ENCODE measurements at regions not wholly inside any gene's neighbourhood (a gene's known extent, or its start where the extent isn't known, plus 50 kb on each side); places are given as distances from the start of the nearest gene placed in this dataset.

DNA sequence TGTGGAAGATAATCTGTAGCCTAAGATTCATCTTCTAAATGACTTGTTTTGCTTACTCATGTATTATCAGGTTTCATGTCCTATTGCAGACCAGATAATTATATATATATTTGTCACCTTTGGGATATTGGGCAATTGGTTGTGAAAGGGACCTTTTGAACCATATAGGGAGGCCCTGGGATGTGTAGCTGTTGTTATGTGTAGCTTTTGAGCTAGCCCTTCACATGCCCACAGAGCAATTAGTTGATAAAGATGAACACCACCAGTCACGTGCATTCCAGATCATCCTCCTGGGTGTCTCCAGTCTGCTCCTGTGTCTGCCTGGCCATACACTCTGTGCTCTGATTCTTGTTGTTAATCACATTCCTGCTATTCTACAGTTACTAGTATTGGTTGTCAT, 431.2 kb upstream of the FBXO33 start:
- no peak for DNase-seq (ENCODE audit: low spot score)
- 5% methylated on average over 1 of the region's 1 CpG for WGBS (ENCODE audit: low lambda C conversion rate)
- Histone ChIP-seq H3K4me2 (ENCODE audit: low read depth, low read length) (no peak overlapping the region), H3K4me3 (replicated peaks in 1 of 3; ENCODE audit: insufficient read depth in 1 of 3, low read depth in 2 of 3, low read length in 3 of 3) (no peak overlapping the region), H3K36me3 (replicated peaks in 1 of 2; ENCODE audit: control insufficient read depth in 1 of 2, insufficient read depth in 2 of 2, low read length in 2 of 2) (no peaks in the 10 kb centered on the region), H3K9me3 (ENCODE audit: low read length) (no peaks in the 10 kb centered on the region), H3K79me2 (ENCODE audit: insufficient read depth, low read length) (no peaks in the 10 kb centered on the region), H3K27me3 (ENCODE audit: control insufficient read depth in 1 of 2, insufficient read depth in 2 of 2, low read length in 2 of 2) (no peaks in the 10 kb centered on the region), H2AFZ (ENCODE audit: low read length) (no peak overlapping the region), H4K20me1 (ENCODE audit: insufficient read depth, low read length) (no peaks in the 10 kb centered on the region), H3K9ac (ENCODE audit: insufficient read depth, low read depth, low read length) (no peak overlapping the region), H3K4me1 (ENCODE audit: insufficient read depth, low read length) (peaks cover 11% of the 10 kb centered on the region), H3K27ac (ENCODE audit: extremely low read length, insufficient read depth, low read length) (no peak overlapping the region)
- ATAC-seq: no peak
- ChIA-PET POLR2A (no interaction called here), CTCF (ENCODE audit: low intra/inter-chr PET ratio, low total read pairs) (no interaction called here)
- no peak for TF ChIP-seq RFXANK (CRISPR knock-in tag; IDR thresholded peaks at IDR 0.05)
- TF ChIP-seq MAFK (conservative IDR thresholded peaks at IDR 0.05 in 1 of 2, IDR thresholded peaks at IDR 0.05 in 1 of 2; ENCODE audit: low read length in 2 of 2): peak; percentile 14 to 46; a peak in 2 of 4 replicates
- TF ChIP-seq ZNF350 (CRISPR knock-in tag; IDR thresholded peaks at IDR 0.05; ENCODE audit: borderline replicate concordance, low read depth): no peak
- no peak for TF ChIP-seq MTF1 (CRISPR knock-in tag; IDR thresholded peaks at IDR 0.05)
- 0 out of 2 replicates have a peak, but pooled peaks have one; percentile 9 for TF ChIP-seq MAFF (IDR thresholded peaks at IDR 0.05; ENCODE audit: low read depth, low read length)
- TF ChIP-seq EP300 (IDR thresholded peaks at IDR 0.05; ENCODE audit: low read depth in 2 of 2, low read length in 2 of 2): no peak
- no peak for TF ChIP-seq EP300 (CRISPR knock-in tag; IDR thresholded peaks at IDR 0.05; ENCODE audit: borderline replicate concordance)
- no peak for FAIRE-seq
- intact Hi-C loops (cut with micrococcal nuclease; ENCODE audit: unreplicated experiment) (no loop called here), in situ Hi-C loops (cut with HindIII; ENCODE audit: extremely low pct_ligation_motif_present, low pct_unique_long_range_greater_than_20kb) (no loop called here)
- no TSS peak for BruUV-seq (replicated peaks)

DNA sequence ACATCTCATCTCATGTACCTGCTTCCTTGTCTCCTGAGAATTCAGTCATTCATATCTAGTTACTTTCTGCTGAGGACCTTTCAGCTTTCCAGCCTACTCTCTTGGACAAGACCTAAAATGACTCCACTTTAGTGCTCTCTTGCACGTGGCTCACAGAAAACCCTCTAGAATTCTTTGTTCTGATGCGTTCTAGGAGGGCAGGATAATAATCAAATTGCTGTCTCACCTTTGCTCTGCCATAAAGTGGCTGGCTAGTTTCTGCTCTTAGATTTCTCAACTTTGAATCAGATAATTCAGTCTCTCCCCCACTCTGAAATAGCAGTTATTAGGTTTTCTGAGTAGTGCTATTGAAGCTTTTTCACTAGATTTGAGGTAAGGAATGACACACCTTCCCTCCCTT, 429.5 kb upstream of the FBXO33 start:
- 8% methylated on average over 2 of the region's 2 CpGs for WGBS (ENCODE audit: low lambda C conversion rate)
- BruUV-seq (replicated peaks): no TSS peak

More for the DNA sequence above, 429.5 kb upstream of the FBXO33 start:
- ATAC-seq (no peak), FAIRE-seq (no peak), DNase-seq (ENCODE audit: low spot score) (no peak)
- in situ Hi-C loops (cut with HindIII; ENCODE audit: extremely low pct_ligation_motif_present, low pct_unique_long_range_greater_than_20kb): no loop called here
- Histone ChIP-seq H3K9ac (ENCODE audit: insufficient read depth, low read depth, low read length) (no peak overlapping the region), H3K36me3 (replicated peaks in 1 of 2; ENCODE audit: control insufficient read depth in 1 of 2, insufficient read depth in 2 of 2, low read length in 2 of 2) (no peaks in the 10 kb centered on the region), H2AFZ (ENCODE audit: low read length) (no peak overlapping the region), H3K79me2 (ENCODE audit: insufficient read depth, low read length) (no peaks in the 10 kb centered on the region), H3K4me1 (ENCODE audit: insufficient read depth, low read length) (peaks cover 11% of the 10 kb centered on the region), H3K4me2 (ENCODE audit: low read depth, low read length) (no peak overlapping the region), H3K27ac (ENCODE audit: extremely low read length, insufficient read depth, low read length) (no peak overlapping the region), H3K9me3 (ENCODE audit: low read length) (no peaks in the 10 kb centered on the region), H3K27me3 (ENCODE audit: control insufficient read depth in 1 of 2, insufficient read depth in 2 of 2, low read length in 2 of 2) (no peaks in the 10 kb centered on the region), H3K4me3 (replicated peaks in 1 of 3; ENCODE audit: insufficient read depth in 1 of 3, low read depth in 2 of 3, low read length in 3 of 3) (no peak overlapping the region), H4K20me1 (ENCODE audit: insufficient read depth, low read length) (no peaks in the 10 kb centered on the region)
- no peak for TF ChIP-seq GATA4 (IDR thresholded peaks at IDR 0.05; ENCODE audit: borderline replicate concordance, low read depth)
- TF ChIP-seq BHLHE40 (IDR thresholded peaks at IDR 0.05; ENCODE audit: low read length): no peak
- TF ChIP-seq, protein P1, sequence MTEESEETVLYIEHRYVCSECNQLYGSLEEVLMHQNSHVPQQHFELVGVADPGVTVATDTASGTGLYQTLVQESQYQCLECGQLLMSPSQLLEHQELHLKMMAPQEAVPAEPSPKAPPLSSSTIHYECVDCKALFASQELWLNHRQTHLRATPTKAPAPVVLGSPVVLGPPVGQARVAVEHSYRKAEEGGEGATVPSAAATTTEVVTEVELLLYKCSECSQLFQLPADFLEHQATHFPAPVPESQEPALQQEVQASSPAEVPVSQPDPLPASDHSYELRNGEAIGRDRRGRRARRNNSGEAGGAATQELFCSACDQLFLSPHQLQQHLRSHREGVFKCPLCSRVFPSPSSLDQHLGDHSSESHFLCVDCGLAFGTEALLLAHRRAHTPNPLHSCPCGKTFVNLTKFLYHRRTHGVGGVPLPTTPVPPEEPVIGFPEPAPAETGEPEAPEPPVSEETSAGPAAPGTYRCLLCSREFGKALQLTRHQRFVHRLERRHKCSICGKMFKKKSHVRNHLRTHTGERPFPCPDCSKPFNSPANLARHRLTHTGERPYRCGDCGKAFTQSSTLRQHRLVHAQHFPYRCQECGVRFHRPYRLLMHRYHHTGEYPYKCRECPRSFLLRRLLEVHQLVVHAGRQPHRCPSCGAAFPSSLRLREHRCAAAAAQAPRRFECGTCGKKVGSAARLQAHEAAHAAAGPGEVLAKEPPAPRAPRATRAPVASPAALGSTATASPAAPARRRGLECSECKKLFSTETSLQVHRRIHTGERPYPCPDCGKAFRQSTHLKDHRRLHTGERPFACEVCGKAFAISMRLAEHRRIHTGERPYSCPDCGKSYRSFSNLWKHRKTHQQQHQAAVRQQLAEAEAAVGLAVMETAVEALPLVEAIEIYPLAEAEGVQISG (CRISPR knock-in tag; IDR thresholded peaks at IDR 0.05): no peak
- TF ChIP-seq, protein P2, sequence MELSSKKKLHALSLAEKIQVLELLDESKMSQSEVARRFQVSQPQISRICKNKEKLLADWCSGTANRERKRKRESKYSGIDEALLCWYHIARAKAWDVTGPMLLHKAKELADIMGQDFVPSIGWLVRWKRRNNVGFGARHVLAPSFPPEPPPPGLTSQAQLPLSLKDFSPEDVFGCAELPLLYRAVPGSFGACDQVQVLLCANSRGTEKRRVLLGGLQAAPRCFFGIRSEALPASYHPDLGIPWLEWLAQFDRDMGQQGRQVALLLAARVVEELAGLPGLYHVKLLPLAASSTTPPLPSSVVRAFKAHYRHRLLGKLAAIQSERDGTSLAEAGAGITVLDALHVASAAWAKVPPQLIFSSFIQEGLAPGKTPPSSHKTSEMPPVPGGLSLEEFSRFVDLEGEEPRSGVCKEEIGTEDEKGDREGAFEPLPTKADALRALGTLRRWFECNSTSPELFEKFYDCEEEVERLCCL (CRISPR knock-in tag; IDR thresholded peaks at IDR 0.05; ENCODE audit: borderline replicate concordance): no peak
- no peak for TF ChIP-seq HOXA9 (CRISPR knock-in tag; IDR thresholded peaks at IDR 0.05; ENCODE audit: borderline replicate concordance)
- no peak for TF ChIP-seq ZNF367 (CRISPR knock-in tag; IDR thresholded peaks at IDR 0.05; ENCODE audit: borderline replicate concordance)
- TF ChIP-seq, protein P3, sequence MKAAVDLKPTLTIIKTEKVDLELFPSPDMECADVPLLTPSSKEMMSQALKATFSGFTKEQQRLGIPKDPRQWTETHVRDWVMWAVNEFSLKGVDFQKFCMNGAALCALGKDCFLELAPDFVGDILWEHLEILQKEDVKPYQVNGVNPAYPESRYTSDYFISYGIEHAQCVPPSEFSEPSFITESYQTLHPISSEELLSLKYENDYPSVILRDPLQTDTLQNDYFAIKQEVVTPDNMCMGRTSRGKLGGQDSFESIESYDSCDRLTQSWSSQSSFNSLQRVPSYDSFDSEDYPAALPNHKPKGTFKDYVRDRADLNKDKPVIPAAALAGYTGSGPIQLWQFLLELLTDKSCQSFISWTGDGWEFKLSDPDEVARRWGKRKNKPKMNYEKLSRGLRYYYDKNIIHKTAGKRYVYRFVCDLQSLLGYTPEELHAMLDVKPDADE (CRISPR knock-in tag; IDR thresholded peaks at IDR 0.05): no peak
- TF ChIP-seq FIP1L1 (IDR thresholded peaks at IDR 0.05; ENCODE audit: borderline replicate concordance, insufficient read depth, low read depth, low read length): no peak
- no peak for TF ChIP-seq ZMYM4 (CRISPR knock-in tag; IDR thresholded peaks at IDR 0.05)
- intact Hi-C loops (cut with micrococcal nuclease; ENCODE audit: unreplicated experiment): no loop called here
- POLR2A ChIA-PET: no interaction called here
- CTCF ChIA-PET (ENCODE audit: low intra/inter-chr PET ratio, low total read pairs): no interaction called here

All from HepG2 (cell line).